RPMI8226 (cell line): ENCODE measurements at regions not wholly inside any gene's neighbourhood (a gene's known extent, or its start where the extent isn't known, plus 50 kb on each side); places are given as distances from the start of the nearest gene placed in this dataset.
"Not testable (repeated sequence)": the region's sequence is repeated elsewhere in the genome, so short reads cannot be mapped to it uniquely, and the experiment has no call there.

Experiments
- DNase-seq: peaks from one replicate; pipeline ENCODE4 v3.0.0-alpha.2; 2015

GRCh38 chrX:125507119-125507518 is 187.4 kb downstream of the TEX13C start:
- DNase-seq, result no peak

- DNase-seq, result no peak
Observed at GRCh38 chrX:125520029-125520428, 200.4 kb downstream of the TEX13C start.

GRCh38 chrX:125522752-125523151 is 203.1 kb downstream of the TEX13C start:
- no peak for DNase-seq

GRCh38 chrX:125532411-125533089 is 212.9 kb downstream of the TEX13C start:
- no peak for DNase-seq

GRCh38 chrX:125533352-125533751 is 213.7 kb downstream of the TEX13C start:
- DNase-seq, result no peak

- no peak for DNase-seq
Observed at GRCh38 chrX:125544031-125544660, 224.5 kb downstream of the TEX13C start.

- DNase-seq, result no peak
Observed at GRCh38 chrX:125544856-125545255, 225.2 kb downstream of the TEX13C start.

GRCh38 chrX:125577479-125577878 is 257.8 kb downstream of the TEX13C start:
- no peak for DNase-seq

GRCh38 chrX:125604448-125604847 is 284.8 kb downstream of the TEX13C start:
- no peak for DNase-seq

GRCh38 chrX:125605145-125605544 is 285.5 kb downstream of the TEX13C start:
- no peak for DNase-seq

GRCh38 chrX:125614591-125615343 is 295.1 kb downstream of the TEX13C start:
- DNase-seq, result not testable (repeated sequence)

GRCh38 chrX:125620715-125621587 is 301.3 kb downstream of the TEX13C start:
- DNase-seq, result no peak

GRCh38 chrX:125621588-125621927 is 301.9 kb downstream of the TEX13C start:
- no peak for DNase-seq

GRCh38 chrX:125622899-125623298 is 303.2 kb downstream of the TEX13C start:
- DNase-seq, result no peak

GRCh38 chrX:125627676-125628075 is 308.0 kb downstream of the TEX13C start:
- DNase-seq, result no peak

GRCh38 chrX:125628435-125628834 is 308.8 kb downstream of the TEX13C start:
- no peak for DNase-seq

- no peak for DNase-seq
Observed at GRCh38 chrX:125641405-125641804, 321.7 kb downstream of the TEX13C start.

GRCh38 chrX:125646195-125646594 is 326.5 kb downstream of the TEX13C start:
- peak; percentile 8 for DNase-seq

- no peak for DNase-seq
Observed at GRCh38 chrX:125651426-125651825, 331.8 kb downstream of the TEX13C start.

GRCh38 chrX:125654501-125654900 is 334.8 kb downstream of the TEX13C start:
- no peak for DNase-seq

- DNase-seq, result no peak
Observed at GRCh38 chrX:125673758-125674157, 354.1 kb downstream of the TEX13C start.

- DNase-seq, result no peak
Observed at GRCh38 chrX:125678258-125678657, 358.6 kb downstream of the TEX13C start.

- no peak for DNase-seq
Observed at GRCh38 chrX:125680366-125680765, 360.7 kb downstream of the TEX13C start.
